ENCODE measurements at regions not wholly inside any gene's neighbourhood (a gene's known extent, or its start where the extent isn't known, plus 50 kb on each side); places are given as distances from the start of the nearest gene placed in this dataset.

DNA sequence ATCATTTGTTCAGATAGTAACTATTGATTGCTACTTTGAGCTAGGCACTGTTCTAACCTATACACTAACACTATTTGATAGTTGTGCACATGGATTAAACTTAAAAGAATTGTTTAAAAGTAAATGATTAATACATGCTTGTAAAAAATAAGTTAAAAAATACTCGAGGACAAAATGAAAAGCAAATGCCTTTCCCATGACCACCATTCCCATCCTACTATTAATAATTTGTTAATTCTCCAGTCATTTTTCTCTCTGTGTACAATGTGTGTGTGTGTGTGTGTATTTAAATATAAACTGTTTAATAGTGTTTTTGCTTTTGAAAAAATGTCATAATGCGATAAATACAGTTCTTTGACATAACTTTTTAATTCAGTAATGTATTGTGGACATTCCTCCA lies 78.7 kb upstream of the KCNMB2 start:
- no peaks in the 10 kb centered on the region for H3K4me1 ChIP-seq (ENCODE audit: insufficient read depth)
- no peaks in the 10 kb centered on the region for H3K36me3 ChIP-seq
- H3K27ac ChIP-seq, result no peak overlapping the region
- 54 to 63% (median 57%) methylated on average over 2 of the region's 2 CpGs for WGBS, 3 donors
- H3K27me3 ChIP-seq, result no peaks in the 10 kb centered on the region
- no peak for DNase-seq
- TF ChIP-seq EP300 (IDR thresholded peaks at IDR 0.05) (no peak), POLR2A (IDR thresholded peaks at IDR 0.05) (no peak)
- TF ChIP-seq, protein P1, sequence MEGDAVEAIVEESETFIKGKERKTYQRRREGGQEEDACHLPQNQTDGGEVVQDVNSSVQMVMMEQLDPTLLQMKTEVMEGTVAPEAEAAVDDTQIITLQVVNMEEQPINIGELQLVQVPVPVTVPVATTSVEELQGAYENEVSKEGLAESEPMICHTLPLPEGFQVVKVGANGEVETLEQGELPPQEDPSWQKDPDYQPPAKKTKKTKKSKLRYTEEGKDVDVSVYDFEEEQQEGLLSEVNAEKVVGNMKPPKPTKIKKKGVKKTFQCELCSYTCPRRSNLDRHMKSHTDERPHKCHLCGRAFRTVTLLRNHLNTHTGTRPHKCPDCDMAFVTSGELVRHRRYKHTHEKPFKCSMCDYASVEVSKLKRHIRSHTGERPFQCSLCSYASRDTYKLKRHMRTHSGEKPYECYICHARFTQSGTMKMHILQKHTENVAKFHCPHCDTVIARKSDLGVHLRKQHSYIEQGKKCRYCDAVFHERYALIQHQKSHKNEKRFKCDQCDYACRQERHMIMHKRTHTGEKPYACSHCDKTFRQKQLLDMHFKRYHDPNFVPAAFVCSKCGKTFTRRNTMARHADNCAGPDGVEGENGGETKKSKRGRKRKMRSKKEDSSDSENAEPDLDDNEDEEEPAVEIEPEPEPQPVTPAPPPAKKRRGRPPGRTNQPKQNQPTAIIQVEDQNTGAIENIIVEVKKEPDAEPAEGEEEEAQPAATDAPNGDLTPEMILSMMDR (IDR thresholded peaks at IDR 0.05), result no peak
- H3K4me3 ChIP-seq, result no peak overlapping the region
- intact Hi-C loops (cut with DNase I), result no loop called here
- H3K9me3 ChIP-seq, result no peaks in the 10 kb centered on the region

DNA sequence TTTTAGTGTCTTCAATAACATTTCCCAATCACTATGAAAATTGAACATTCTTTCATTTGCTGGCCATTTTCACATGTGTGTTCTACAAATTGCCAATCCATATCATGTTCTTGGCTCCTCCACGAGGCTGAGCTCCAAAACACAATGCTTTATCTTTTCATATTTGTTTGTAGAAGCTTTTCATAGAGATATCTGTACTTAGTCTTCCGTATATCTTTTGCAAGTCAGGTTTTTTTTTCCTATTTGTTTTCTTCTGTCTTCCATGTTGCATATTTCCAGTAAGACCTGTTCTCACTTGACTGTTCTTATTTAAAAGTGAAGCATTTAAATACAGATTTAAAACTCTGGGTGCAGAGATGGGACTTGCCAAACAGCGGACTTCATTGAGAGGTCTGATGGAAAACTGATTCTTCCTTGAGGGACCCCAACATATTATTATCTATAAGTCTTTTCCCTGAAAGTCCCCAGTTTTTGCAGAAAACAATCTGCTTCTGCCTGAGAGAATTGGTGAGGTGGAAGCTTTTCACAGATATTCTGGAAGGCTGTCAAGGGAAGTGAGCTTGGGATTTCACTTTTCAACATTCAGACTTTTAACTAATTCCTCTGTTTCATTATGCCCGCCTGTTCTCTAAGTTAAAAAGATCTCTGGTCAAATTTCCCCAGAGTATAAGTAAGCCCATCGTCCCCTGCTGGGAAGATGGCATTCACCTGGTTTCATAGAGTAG lies 77.8 kb upstream of the KCNMB2 start:
- intact Hi-C loops (cut with DNase I), result no loop called here
- TF ChIP-seq, protein P1 (IDR thresholded peaks at IDR 0.05), result no peak
- TF ChIP-seq POLR2A (IDR thresholded peaks at IDR 0.05) (no peak), EP300 (IDR thresholded peaks at IDR 0.05) (no peak)
- no peaks in the 10 kb centered on the region for H3K36me3 ChIP-seq
- no peak overlapping the region for H3K27ac ChIP-seq
- DNase-seq, result no peak
- no peaks in the 10 kb centered on the region for H3K27me3 ChIP-seq
- H3K4me3 ChIP-seq, result no peak overlapping the region
- no peaks in the 10 kb centered on the region for H3K4me1 ChIP-seq (ENCODE audit: insufficient read depth)
- H3K9me3 ChIP-seq, result no peaks in the 10 kb centered on the region
- WGBS, 3 donors, result 63 to 68% (median 68%) methylated on average over 5 of the region's 5 CpGs

DNA sequence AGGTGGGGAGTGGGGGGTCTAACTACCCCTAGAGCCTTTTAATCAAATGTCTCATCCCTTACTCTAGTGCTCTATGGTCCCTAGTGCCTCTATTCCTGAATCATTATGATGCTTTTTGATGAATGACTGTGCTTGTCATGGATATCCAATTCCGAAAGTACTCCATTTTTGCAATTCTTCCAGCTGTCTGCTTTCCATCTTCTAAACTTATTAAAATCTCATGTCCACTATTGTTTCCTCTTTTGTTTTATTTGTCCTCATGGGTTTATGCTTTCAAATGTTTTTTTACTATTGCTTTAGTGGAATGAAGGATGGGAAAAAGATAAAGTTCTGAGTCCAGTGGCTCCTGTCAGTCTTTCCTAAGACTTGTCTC lies 77.2 kb upstream of the KCNMB2 start:
- TF ChIP-seq POLR2A (IDR thresholded peaks at IDR 0.05) (no peak), EP300 (IDR thresholded peaks at IDR 0.05) (no peak)
- TF ChIP-seq, protein P1 (IDR thresholded peaks at IDR 0.05), result no peak
- Histone ChIP-seq H3K9me3 (no peaks in the 10 kb centered on the region), H3K27ac (no peak overlapping the region), H3K36me3 (no peaks in the 10 kb centered on the region), H3K4me1 (ENCODE audit: insufficient read depth) (no peaks in the 10 kb centered on the region), H3K4me3 (no peak overlapping the region), H3K27me3 (no peaks in the 10 kb centered on the region)
- intact Hi-C loops (cut with DNase I), result no loop called here
- 90 to 93% (median 93%) methylated on average over 1 of the region's 1 CpG for WGBS, 3 donors
- no peak for DNase-seq

DNA sequence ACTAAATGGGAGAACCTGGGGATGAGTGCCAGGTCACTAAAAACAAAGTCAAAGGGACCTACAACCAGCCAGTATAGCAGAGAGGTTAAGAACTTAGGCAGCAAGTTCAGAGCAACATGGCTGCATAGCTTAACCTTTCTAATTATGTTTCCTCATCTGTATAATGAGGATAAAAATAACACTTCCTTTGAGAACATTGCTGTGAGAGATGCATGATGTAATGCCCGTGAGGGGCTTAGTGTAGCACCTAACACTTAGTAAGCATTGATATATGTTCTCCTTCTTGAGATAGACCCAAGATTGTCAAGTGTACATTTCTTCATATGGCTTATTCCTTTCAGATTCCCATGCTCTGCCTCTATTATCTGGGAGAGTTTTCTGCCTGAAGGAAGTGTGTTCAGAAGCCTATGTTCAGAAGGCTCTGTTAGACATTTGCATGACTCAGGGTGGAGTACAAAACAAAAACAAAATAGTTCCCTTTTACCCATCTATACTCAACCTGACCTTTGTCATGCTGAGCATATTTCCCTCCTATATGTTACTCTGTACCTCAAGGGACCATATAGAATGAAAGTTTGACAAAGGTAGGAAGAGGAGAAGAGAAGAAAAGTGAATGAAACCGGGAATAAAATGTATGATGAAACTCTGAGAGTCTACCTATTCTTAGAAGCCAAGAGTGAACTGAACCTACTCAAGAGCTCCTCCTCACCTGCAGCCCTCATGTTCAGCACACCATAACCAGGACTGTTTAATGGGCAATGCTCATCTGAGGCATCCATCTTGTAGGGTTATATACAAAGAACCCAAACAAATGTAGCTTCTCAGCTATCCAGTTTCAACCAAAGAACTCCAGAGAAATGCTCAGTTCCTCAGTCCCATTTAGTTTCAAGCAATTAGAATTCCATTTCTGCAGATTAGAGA lies 70.7 kb upstream of the KCNMB2 start:
- Histone ChIP-seq H3K4me3 (no peak overlapping the region), H3K4me1 (ENCODE audit: insufficient read depth) (no peaks in the 10 kb centered on the region), H3K9me3 (no peaks in the 10 kb centered on the region), H3K27ac (no peak overlapping the region), H3K27me3 (no peaks in the 10 kb centered on the region), H3K36me3 (no peaks in the 10 kb centered on the region)
- 36 to 87% (median 80%) methylated on average over 2 of the region's 2 CpGs for WGBS, 3 donors
- intact Hi-C loops (cut with DNase I), result no loop called here
- no peak for DNase-seq
- TF ChIP-seq, protein P1 (IDR thresholded peaks at IDR 0.05), result no peak
- TF ChIP-seq POLR2A (IDR thresholded peaks at IDR 0.05) (no peak), EP300 (IDR thresholded peaks at IDR 0.05) (no peak)

All from ovary (tissue), 7 donors.